ENCODE measurements at regions not wholly inside any gene's neighbourhood (a gene's known extent, or its start where the extent isn't known, plus 50 kb on each side); places are given as distances from the start of the nearest gene placed in this dataset.

DNA sequence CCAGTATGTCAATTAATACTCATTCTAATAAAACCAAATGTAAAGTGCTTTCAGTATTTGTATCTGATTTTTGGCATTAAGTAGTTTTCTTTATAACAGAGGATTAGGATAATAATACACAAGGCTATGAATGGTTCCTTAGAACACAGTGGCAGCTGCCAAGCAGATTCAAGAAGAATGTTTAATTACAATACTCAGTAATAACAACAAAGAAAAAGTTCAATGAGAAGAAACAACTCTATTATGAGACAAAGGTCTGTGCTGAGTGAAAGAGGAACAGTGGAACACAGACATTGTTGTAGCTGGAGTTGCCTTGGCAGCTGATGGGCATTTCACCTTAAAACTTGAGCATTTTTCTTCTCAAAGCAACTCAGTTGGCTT lies 502.6 kb upstream of the NR3C2 start:
- Histone ChIP-seq H3K4me3 (IDR thresholded peaks at IDR 0.05; ENCODE audit: insufficient read depth, low read depth, low read length) (no peak overlapping the region), H3K4me2 (no peak overlapping the region), H2AFZ (ENCODE audit: low read depth) (no peak overlapping the region), H4K20me1 (ENCODE audit: insufficient read depth) (no peaks in the 10 kb centered on the region), H3K27me3 (ENCODE audit: insufficient read depth, low read depth) (no peaks in the 10 kb centered on the region), H3K9ac (no peak overlapping the region), H3K79me2 (ENCODE audit: insufficient read depth, low read depth) (no peaks in the 10 kb centered on the region), H3K4me1 (ENCODE audit: low read depth, poor library complexity, severe bottlenecking) (no peaks in the 10 kb centered on the region), H3K27ac (no peak overlapping the region), H3K36me3 (ENCODE audit: insufficient read depth) (no peaks in the 10 kb centered on the region)
- TF ChIP-seq, protein P1, sequence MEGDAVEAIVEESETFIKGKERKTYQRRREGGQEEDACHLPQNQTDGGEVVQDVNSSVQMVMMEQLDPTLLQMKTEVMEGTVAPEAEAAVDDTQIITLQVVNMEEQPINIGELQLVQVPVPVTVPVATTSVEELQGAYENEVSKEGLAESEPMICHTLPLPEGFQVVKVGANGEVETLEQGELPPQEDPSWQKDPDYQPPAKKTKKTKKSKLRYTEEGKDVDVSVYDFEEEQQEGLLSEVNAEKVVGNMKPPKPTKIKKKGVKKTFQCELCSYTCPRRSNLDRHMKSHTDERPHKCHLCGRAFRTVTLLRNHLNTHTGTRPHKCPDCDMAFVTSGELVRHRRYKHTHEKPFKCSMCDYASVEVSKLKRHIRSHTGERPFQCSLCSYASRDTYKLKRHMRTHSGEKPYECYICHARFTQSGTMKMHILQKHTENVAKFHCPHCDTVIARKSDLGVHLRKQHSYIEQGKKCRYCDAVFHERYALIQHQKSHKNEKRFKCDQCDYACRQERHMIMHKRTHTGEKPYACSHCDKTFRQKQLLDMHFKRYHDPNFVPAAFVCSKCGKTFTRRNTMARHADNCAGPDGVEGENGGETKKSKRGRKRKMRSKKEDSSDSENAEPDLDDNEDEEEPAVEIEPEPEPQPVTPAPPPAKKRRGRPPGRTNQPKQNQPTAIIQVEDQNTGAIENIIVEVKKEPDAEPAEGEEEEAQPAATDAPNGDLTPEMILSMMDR (conservative IDR thresholded peaks at IDR 0.05; ENCODE audit: low read depth, low read length), result no peak

DNA sequence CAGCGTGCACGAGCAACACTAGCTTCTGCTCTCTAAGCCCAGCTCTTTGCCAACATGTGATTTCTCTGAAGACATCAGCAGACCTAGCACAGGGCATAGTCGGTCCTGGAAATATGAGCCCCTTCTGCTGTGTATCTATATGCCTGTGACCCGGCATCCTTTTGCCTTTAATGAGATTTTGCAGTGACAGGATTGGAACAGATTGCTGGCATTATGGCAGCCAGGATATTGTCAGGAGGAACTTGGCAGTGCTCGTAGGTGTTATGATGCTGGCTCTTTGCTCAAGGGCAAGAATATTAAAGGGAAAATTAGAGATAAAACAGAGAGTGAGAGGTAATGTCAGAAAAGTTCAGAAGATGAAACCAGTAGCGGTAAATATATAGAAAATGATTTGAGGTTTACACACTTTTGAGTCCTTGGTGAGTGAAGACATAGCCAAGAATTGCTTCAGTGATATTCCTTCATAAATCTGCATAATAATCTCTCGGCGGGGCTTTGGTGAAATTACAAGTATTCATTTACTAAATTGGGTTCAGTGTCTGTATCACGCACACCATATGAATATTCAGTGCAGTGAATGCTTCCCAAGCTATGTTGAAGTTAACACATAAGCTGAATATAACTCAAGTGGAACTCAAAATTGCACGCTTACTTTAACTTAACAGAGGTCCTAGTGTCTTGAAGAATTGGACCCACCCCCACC lies 502.1 kb upstream of the NR3C2 start:
- no peak overlapping the region for H3K4me2 ChIP-seq
- H3K4me1 ChIP-seq (ENCODE audit: low read depth, poor library complexity, severe bottlenecking), result no peaks in the 10 kb centered on the region
- H3K27ac ChIP-seq, result no peak overlapping the region
- H3K4me3 ChIP-seq (IDR thresholded peaks at IDR 0.05; ENCODE audit: insufficient read depth, low read depth, low read length), result no peak overlapping the region
- TF ChIP-seq, protein P1 (conservative IDR thresholded peaks at IDR 0.05; ENCODE audit: low read depth, low read length), result no peak
- H4K20me1 ChIP-seq (ENCODE audit: insufficient read depth), result no peaks in the 10 kb centered on the region
- no peaks in the 10 kb centered on the region for H3K27me3 ChIP-seq (ENCODE audit: insufficient read depth, low read depth)
- no peak overlapping the region for H2AFZ ChIP-seq (ENCODE audit: low read depth)
- no peak overlapping the region for H3K9ac ChIP-seq
- no peaks in the 10 kb centered on the region for H3K36me3 ChIP-seq (ENCODE audit: insufficient read depth)
- H3K79me2 ChIP-seq (ENCODE audit: insufficient read depth, low read depth), result no peaks in the 10 kb centered on the region

DNA sequence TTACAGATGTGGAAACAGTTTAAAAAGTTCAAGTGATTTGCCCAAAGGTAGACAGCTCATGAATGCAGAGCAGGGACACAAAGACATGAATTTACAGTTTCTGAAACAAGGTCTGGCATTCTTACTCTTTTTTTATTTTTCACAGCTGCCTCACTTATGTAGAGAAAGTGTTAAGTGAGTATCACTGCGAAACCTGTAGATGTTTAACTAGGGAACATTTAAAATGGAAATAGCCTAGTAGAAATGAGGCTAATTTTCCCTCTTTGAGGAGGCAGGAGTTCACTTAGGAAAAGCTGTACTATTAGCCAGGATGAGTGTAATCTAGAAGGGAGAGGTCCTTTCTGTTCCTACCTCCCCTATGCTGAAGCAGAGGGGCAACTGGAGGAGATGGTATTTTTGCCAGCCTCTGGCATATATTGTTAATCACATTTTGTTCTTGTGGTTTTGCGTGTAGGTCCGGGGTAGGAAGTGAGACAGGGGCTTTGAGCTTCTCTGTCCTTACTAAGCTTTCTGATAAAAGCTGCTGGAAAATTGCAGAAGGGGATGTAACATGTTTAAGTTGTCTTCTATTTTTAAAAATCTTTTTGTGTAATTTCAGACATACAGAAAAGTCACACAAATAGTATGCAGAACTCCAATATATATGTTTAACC lies 492.8 kb upstream of the NR3C2 start:
- Histone ChIP-seq H3K79me2 (ENCODE audit: insufficient read depth, low read depth) (no peaks in the 10 kb centered on the region), H4K20me1 (ENCODE audit: insufficient read depth) (no peaks in the 10 kb centered on the region), H3K4me2 (no peak overlapping the region), H3K4me3 (IDR thresholded peaks at IDR 0.05; ENCODE audit: insufficient read depth, low read depth, low read length) (no peak overlapping the region), H3K27me3 (ENCODE audit: insufficient read depth, low read depth) (no peaks in the 10 kb centered on the region), H3K36me3 (ENCODE audit: insufficient read depth) (no peaks in the 10 kb centered on the region), H2AFZ (ENCODE audit: low read depth) (no peak overlapping the region), H3K27ac (no peak overlapping the region), H3K4me1 (ENCODE audit: low read depth, poor library complexity, severe bottlenecking) (no peaks in the 10 kb centered on the region), H3K9ac (no peak overlapping the region)
- TF ChIP-seq, protein P1 (conservative IDR thresholded peaks at IDR 0.05; ENCODE audit: low read depth, low read length), result no peak

DNA sequence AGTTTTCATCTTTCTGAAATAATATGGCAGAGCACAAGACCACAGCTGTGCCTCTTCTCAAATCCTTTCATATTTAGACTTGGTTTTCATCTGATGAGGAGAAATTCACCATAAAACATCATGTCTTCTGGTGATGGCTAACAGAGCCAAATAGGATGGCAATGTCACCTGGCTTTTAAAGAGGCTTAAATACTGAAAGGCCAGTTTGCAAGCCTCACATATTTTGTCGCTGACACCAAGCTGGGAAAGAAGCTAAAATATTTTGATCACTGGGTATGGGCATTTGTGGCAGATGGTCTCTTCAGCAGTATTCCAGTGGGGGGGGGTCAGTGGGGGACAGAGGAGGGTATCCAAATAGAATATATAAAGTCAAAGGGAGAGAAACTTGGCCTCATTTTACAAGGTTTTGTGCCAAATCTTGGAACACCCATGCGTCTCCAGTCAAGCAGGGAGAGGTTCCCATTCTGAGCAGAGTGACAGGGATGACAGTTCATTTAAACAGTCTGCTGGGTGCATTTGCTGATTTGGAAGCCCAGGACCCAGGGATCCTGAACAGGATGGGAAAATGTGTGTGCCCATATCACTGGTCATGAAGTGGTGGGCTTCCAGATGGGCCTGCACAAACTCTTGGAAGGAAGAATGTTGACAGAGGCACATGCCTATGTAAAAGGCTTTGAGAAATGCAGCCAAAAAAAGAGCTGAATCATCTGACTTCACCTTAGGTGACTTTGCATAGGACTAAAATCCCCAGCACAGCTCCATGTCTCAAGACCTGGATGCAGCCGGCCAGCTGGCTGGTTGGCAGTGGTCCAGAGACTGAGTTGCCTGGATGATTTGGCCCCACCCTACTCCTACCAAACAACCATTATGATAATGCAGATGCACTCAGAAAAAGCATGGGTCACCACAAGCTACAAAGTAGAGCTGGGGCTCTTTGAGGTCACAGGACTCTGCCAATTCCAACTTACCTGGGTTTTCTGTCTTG lies 484.4 kb upstream of the NR3C2 start:
- TF ChIP-seq, protein P1 (conservative IDR thresholded peaks at IDR 0.05; ENCODE audit: low read depth, low read length), result no peak
- no peak overlapping the region for H3K9ac ChIP-seq
- H3K27me3 ChIP-seq (ENCODE audit: insufficient read depth, low read depth), result no peaks in the 10 kb centered on the region
- no peak overlapping the region for H2AFZ ChIP-seq (ENCODE audit: low read depth)
- H3K4me1 ChIP-seq (ENCODE audit: low read depth, poor library complexity, severe bottlenecking), result no peaks in the 10 kb centered on the region
- H3K27ac ChIP-seq, result no peak overlapping the region
- no peaks in the 10 kb centered on the region for H3K79me2 ChIP-seq (ENCODE audit: insufficient read depth, low read depth)
- no peak overlapping the region for H3K4me3 ChIP-seq (IDR thresholded peaks at IDR 0.05; ENCODE audit: insufficient read depth, low read depth, low read length)
- H3K36me3 ChIP-seq (ENCODE audit: insufficient read depth), result no peaks in the 10 kb centered on the region
- no peaks in the 10 kb centered on the region for H4K20me1 ChIP-seq (ENCODE audit: insufficient read depth)
- no peak overlapping the region for H3K4me2 ChIP-seq
